WTC11 (cell line): ENCODE measurements at regions not wholly inside any gene's neighbourhood (a gene's known extent, or its start where the extent isn't known, plus 50 kb on each side); places are given as distances from the start of the nearest gene placed in this dataset.

Experiments used
- CTCF ChIP-seq: fragments of 200-600 bp; IDR thresholded peaks from 2 replicates; pipeline ENCODE4 v1.8.0; 2022; ENCODE audit warnings: antibody characterized with exemption
- FOXP4 ChIP-seq: sonication (generic); formaldehyde crosslinking; IDR thresholded peaks from 2 replicates; pipeline ENCODE4 v1.8.0; 2022; ENCODE audit warnings: mild to moderate bottlenecking, missing genetic modification reagents
- MAX ChIP-seq: sonication (generic); formaldehyde crosslinking; IDR thresholded peaks from 2 replicates; pipeline ENCODE4 v1.8.0; 2022; ENCODE audit warnings: mild to moderate bottlenecking, missing genetic modification reagents
- MXD4 ChIP-seq: fragments of 250-450 bp; sonication (Bioruptor Pico); IDR thresholded peaks from 2 replicates; pipeline ENCODE4 v1.8.0; 2021; ENCODE audit warnings: mild to moderate bottlenecking, moderate library complexity, borderline replicate concordance
- PREB ChIP-seq: sonication (generic); formaldehyde crosslinking; IDR thresholded peaks from 2 replicates; pipeline ENCODE4 v1.8.1; 2022; ENCODE audit warnings: mild to moderate bottlenecking, missing genetic modification reagents, moderate library complexity, borderline replicate concordance
- STAT6 ChIP-seq: sonication (generic); formaldehyde crosslinking; conservative IDR thresholded peaks from 2 replicates; pipeline ENCODE4 v1.8.1; 2023; ENCODE audit warnings: mild to moderate bottlenecking, low read depth, missing genetic modification reagents, moderate library complexity
- TCF7 ChIP-seq: sonication (generic); formaldehyde crosslinking; IDR thresholded peaks from 2 replicates; pipeline ENCODE4 v1.8.0; 2022; ENCODE audit warnings: mild to moderate bottlenecking, low read depth, missing genetic modification reagents, moderate library complexity
- ZNF396 ChIP-seq: fragments of 250-450 bp; sonication (Bioruptor Pico); IDR thresholded peaks from 2 replicates; pipeline ENCODE4 v1.8.0; 2021; ENCODE audit warnings: mild to moderate bottlenecking, moderate library complexity, borderline replicate concordance

- no peak for TF ChIP-seq MAX (CRISPR knock-in tag)
- no peak for TF ChIP-seq CTCF
- no peak for TF ChIP-seq STAT6 (CRISPR knock-in tag)
- no peak for TF ChIP-seq FOXP4
- TF ChIP-seq ZNF396: no peak
- TF ChIP-seq MXD4 (CRISPR knock-in tag): no peak
- no peak for TF ChIP-seq TCF7 (CRISPR knock-in tag)
- TF ChIP-seq PREB (CRISPR knock-in tag): no peak
Measured at GRCh38 chr3:103873021-103873420, 1438.2 kb downstream of the ZPLD1 start.
